Middle frontal gyrus (tissue), 1 donor: ENCODE measurements at regions not wholly inside any gene's neighbourhood (a gene's known extent, or its start where the extent isn't known, plus 50 kb on each side); places are given as distances from the start of the nearest gene placed in this dataset.

Experiments used
- DNase-seq: peaks from one replicate; pipeline ENCODE4 v3.0.0-alpha.2; 2015; ENCODE audit warnings: low spot score; ENCODE audit errors: extremely low spot score

DNA sequence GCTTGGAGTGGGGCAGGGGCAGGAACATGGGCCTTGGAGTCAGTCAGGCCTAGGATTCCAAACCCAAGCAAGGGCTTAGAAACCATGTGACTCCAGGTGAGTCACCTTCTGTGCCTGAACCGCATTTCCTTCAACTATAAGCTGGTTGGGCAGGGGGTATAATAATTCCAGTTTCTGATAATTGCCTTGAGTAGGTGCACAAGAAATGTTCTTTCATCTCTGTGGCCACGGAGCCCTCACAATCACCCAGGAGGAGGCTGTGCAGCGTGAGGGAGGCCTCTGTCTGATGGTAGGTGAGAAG, 112.1 kb upstream of the HAAO start:
- DNase-seq: no peak

- no peak for DNase-seq
These were observed 111.6 kb upstream of the HAAO start for GRCh38 chr2:42903821-42904575.

DNA sequence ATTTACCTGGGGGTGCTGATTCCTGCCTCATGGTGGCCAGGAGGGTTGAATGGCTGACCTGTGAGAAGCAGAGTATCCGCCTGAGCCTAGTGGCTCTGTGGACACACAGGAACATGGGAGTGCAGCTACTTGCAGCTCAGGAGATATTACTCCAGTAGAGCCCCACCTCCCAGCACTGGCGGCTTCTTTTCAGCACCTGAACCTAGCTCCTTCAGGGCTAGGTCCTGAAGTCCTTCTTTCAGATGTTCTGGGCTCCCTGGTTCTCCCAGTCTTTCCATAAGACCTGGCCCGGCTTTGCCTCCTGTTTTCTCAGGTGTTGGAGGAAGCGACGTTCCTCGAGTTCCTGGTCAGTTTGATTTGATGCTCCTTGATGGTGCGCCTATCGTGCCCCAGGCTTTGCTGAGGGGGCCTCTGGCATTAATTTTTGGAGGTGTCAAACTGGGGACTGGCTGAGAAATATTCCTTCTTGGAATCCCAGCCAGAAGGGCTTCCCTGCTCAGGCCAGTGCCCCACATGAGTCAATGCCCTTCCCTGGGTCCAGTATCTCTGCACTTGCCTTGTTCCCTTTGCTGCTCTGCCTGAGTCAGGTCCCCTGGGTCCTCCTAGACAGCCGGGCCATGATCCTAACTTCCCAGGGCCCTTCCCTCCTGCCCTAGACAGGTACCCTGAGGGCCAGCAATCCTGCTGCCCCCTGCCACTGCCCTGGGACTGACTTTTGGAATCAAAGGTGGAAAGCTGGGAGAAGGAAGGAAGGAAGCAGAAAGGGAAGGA, 110.7 kb upstream of the HAAO start:
- DNase-seq: no peak

DNA sequence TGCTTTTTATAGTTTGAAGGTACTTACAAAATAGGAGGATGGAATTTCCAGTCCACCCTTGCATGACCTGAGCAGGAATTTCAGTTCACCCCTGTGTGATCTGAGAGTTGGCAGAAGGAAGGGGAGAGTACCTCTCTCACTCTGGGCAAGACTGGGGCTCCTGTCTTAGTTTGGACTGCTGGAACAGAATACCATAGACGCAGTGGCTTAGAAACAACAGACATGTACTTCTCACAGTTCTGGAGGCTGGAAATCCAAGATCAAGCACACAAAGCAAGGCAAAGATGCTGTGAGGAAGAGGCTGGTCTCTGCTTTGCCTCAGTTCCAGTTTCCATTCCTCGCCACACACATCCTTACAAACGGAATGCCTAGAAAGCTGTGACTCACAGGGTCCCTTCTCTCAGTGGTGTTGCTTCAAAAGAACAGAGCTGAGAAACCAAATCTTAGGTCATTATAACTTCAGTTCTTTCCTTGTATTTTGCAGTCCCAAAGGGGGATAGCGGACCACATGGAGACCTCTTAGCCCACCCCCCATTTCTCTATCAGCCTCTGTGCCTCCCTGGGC, 108.8 kb upstream of the HAAO start:
- DNase-seq: no peak

- no peak for DNase-seq
These were observed 108.0 kb upstream of the HAAO start for GRCh38 chr2:42900289-42900891.

DNA sequence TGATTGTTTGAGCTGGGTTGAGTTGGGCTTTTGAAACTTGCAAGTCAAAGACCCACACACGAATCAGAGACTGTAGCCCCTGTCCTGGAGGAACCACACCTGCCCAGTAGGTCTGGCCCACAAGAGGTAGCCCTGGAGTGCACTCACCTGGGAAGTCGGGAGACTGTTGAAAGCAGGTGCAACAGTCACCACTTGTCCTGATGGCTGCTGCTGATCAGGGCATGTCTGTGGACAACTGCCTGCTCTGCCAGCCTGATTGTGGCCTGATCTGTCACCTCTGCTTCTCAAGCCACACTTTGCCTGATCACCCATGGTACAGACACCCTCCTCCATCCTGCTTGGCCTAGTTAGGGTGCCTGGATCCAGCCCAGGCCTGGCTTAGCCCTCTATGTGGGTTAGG, 105.0 kb upstream of the HAAO start:
- DNase-seq: no peak

DNA sequence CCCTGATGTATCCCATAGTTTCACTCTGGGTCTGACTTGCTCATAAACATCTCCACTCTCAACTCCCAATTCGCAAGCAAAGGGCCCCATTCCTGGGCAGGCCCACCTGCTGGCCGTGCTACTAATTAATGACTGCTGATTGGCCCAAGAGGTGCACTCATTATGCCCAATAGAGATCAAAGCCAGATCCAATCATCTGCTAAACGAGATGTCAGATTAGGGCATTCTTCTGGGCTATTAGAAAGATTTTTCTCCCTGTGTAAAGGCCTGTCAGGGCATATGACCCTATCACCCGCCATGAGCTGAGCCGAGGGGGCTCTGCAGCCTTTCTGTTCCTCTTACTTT, 103.4 kb upstream of the HAAO start:
- no peak for DNase-seq

DNA sequence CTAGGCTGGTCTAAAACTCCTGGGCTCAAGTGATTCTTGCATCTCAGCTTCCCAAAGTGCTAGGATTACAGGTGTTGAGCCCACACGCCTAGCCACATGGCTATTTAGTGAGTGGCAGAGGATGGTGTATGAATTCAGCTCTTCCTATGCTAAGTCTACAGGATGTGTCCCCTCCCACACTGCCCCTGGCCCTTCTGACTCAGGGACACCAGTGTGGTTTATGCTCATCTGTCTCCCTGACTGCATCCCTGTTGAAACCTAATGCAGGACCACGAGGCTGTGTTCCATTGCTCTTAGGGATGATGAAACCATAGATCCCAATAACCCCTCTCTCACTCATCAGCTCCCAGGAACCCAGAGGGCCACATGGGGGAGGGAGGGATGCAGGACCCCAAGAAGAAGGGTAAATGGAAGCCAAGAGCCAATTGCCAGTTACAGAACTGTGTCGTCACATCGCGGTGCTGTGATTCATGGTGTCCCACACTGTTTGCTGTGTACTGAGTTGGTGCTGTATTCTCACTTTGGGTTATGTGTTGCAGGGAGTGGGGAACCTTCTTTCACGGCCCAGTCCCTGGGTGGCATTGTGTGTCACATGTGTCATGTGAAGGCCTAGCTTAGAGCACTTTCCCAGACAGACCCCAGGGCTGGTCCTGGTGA, 102.9 kb upstream of the HAAO start:
- no peak for DNase-seq

GRCh38 chr2:42893047-42893758, 100.8 kb upstream of the HAAO start:
- no peak for DNase-seq

DNA sequence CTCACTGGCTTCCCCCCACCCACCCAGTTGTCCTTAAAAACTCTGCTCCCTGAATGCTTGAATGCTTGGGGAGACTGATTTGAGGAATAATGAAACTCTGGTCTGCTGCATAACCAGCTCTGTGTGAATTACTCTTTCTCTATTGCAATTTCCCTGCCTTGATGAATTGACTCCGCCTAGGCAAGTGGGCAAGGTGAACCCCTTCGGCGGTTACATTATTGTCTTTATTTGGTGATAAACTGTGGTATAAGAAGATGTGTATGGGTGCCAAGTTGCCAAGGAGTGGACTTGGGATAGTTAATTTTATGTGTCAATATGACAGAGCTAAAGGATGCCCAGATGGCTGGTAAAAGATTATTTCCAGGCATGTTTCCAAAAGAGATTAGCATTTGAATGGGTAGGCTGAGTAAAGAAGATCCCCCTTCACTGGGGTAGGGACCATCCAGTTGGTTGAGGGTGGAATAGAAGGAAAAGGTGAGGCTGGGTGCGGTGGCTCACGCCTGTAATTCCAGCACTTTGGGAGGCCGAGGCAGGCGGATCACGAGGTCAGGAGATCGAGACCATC, 98.5 kb upstream of the HAAO start:
- DNase-seq: no peak

DNA sequence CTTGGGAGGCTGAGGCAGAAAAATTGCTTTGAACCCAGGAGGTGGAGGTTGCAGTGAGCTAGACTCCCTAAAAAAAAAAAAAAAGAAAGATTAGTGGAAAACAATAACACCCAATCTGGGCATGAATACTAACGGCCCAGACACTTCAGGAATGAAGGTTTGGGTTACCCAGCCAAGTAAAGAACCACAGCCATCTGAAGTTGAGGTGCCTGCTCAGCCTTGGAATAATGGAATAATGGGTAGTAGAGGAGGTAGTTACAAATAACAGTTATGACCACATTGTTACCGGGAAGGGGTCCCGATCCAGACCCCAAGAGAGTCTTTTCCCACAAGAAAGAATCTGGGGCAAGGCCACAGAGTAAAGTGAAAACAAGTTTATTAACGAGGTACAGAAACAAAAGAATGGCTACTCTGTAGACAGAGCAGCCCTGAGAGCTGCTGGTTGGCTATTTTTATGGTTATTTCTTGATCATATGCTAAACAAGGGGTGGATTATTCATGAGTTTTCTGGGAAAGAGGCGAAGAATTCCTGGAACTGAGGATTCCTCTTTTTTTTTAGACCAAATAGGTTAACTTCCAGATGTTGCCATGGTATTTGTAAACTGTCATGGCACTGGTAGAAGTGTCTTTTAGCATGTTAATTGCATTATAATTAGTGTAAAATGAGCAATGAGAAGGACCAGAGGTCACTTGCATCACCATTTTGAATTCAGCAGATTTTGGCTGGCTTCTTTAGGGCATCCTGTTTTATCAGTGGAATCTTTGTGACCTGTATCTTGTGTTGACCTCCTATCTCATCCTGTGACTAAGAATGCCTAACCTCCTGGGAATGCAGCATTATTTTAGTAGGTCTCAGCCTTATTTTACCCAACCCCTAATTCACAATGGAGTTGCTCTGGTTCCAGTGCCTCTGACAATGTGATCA, 96.2 kb upstream of the HAAO start:
- no peak for DNase-seq

GRCh38 chr2:42886921-42887320, 94.5 kb upstream of the HAAO start:
- no peak for DNase-seq

GRCh38 chr2:42882756-42883155, 90.4 kb upstream of the HAAO start:
- no peak for DNase-seq

GRCh38 chr2:42881732-42882131, 89.3 kb upstream of the HAAO start:
- DNase-seq: no peak

GRCh38 chr2:42880738-42881690, 88.6 kb upstream of the HAAO start:
- no peak for DNase-seq

DNA sequence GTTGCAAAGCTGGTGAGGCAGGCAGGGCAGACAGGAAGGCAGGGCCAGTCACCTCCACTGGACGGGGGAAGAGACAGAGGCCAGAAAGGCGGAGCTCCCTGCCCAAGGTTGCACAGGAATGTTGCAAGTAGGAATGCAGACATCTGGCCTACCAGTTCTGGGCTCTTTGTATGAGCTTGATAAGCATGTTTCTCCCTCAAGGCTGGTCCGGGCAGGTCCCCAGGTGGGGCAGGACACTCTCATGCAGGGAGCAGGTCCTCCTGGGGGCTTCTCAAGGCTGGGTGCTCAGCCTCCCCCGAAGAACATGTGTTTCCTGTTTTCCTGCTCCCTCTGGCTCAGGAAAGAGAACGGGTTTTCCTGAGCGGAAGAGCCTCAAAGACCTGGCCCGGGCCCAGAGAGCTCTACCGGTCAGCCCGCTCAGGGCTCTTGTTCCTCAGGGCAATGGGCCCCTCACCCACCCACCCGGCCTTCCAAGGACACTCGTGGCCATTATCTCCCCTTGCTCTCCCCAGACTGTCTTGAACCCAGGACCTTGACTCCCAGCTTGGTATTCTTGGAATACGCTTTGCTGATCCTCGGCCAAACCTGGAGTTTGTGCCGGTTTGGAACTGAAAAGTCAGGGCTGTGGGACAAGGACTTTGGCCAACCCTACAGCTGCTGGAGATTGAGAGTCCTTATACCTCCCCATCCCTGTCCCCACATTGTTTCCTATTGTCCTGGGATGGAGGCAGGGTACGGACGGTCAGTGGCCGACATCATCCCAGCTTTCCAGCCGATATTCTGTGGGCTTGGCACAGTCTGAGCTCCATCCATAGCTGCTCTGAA, 87.7 kb upstream of the HAAO start:
- DNase-seq: no peak

DNA sequence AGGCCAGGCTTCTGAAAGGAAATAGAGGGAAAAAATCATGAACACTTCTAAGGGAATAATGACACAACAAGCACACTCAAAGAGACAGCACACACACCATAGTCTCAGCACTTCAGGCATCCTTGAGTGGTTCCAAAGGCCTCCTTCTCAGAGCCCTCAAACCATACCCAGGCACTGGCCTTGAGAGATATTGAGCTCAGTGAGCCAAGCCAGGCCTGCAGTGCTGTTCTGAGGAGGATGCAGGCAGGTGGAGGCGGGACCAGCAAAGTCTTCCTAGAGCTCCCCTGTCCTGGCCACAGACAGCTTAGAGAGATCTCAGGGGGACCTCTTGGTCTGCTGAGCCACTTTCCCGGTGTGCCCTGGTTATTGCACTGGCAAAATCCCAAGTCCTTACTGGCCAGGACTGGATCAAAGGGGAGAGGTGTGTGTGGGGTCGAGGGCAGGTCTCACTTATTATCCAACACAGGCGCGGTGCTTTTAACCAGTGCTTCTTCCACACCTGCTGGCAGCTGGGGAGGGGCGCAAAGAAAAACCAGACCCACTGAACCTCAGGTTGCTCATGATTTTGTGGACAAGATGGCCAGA, 86.8 kb upstream of the HAAO start:
- DNase-seq: no peak

GRCh38 chr2:42878581-42878980, 86.2 kb upstream of the HAAO start:
- no peak for DNase-seq
